ACC112 (cell line): ENCODE measurements at regions not wholly inside any gene's neighbourhood (a gene's known extent, or its start where the extent isn't known, plus 50 kb on each side); places are given as distances from the start of the nearest gene placed in this dataset.

Experiments
- H2AFZ ChIP-seq: fragments of 200-600 bp; sonication (generic); one replicate; pipeline ENCODE4 v1.6.0; 2017; ENCODE audit warnings: antibody characterized with exemption, low read length; ENCODE audit not compliant: unreplicated experiment
- H3K27ac ChIP-seq: fragments of 200-600 bp; sonication (generic); 2 replicates; pipeline ENCODE4 v1.5.1; 2014; ENCODE audit warnings: low read depth, mild to moderate bottlenecking, antibody characterized with exemption, low read length, moderate library complexity
- H3K27me3 ChIP-seq: fragments of 200-600 bp; sonication (generic); 2 replicates; pipeline ENCODE4 v1.6.1; 2014; ENCODE audit warnings: mild to moderate bottlenecking, antibody characterized with exemption, low read length, moderate library complexity, mixed read lengths; ENCODE audit not compliant: insufficient read depth
- H3K36me3 ChIP-seq: fragments of 200-600 bp; sonication (generic); 2 replicates; pipeline ENCODE4 v1.6.1; 2016; ENCODE audit warnings: mild to moderate bottlenecking, antibody characterized with exemption, low read length, moderate library complexity, mixed read lengths; ENCODE audit not compliant: insufficient read depth
- H3K4me1 ChIP-seq: fragments of 200-600 bp; sonication (generic); one replicate; pipeline ENCODE4 v1.6.1; 2016; ENCODE audit warnings: low read length, mixed read lengths; ENCODE audit not compliant: insufficient read depth, unreplicated experiment, control insufficient read depth
- H3K4me3 ChIP-seq: fragments of 200-600 bp; sonication (generic); 2 replicates; pipeline ENCODE4 v1.5.1; 2014; ENCODE audit warnings: mild to moderate bottlenecking, low read depth, low read length
- H3K79me2 ChIP-seq: fragments of 200-600 bp; sonication (generic); one replicate; pipeline ENCODE4 v1.6.0; 2016; ENCODE audit warnings: low read length; ENCODE audit not compliant: control insufficient read depth, unreplicated experiment, insufficient read depth

GRCh38 chr7:138238734-138239659, 162.7 kb downstream of the AKR1D1 start:
- Histone ChIP-seq H3K4me3 (no peak overlapping the region), H3K4me1 (no peaks in the 10 kb centered on the region), H3K27me3 (no peaks in the 10 kb centered on the region), H3K27ac (no peak overlapping the region), H2AFZ (no peak overlapping the region), H3K36me3 (no peaks in the 10 kb centered on the region), H3K79me2 (no peaks in the 10 kb centered on the region)

GRCh38 chr7:138243430-138243829, 167.2 kb downstream of the AKR1D1 start:
- H3K27ac ChIP-seq = no peak overlapping the region
- no peaks in the 10 kb centered on the region for H3K4me1 ChIP-seq
- no peak overlapping the region for H3K4me3 ChIP-seq

GRCh38 chr7:138243836-138244235, 167.6 kb downstream of the AKR1D1 start:
- H3K27ac ChIP-seq = no peak overlapping the region
- H3K36me3 ChIP-seq = no peaks in the 10 kb centered on the region
- no peaks in the 10 kb centered on the region for H3K4me1 ChIP-seq
- H3K27me3 ChIP-seq = no peaks in the 10 kb centered on the region
- no peak overlapping the region for H3K4me3 ChIP-seq
- H2AFZ ChIP-seq = no peak overlapping the region
- no peaks in the 10 kb centered on the region for H3K79me2 ChIP-seq

More at GRCh38 chr7:138243430-138243829, 167.2 kb downstream of the AKR1D1 start:
- Histone ChIP-seq H3K27me3 (no peaks in the 10 kb centered on the region), H3K36me3 (no peaks in the 10 kb centered on the region), H2AFZ (no peak overlapping the region), H3K79me2 (no peaks in the 10 kb centered on the region)

GRCh38 chr7:138244606-138245005, 168.3 kb downstream of the AKR1D1 start:
- H2AFZ ChIP-seq = no peak overlapping the region
- no peaks in the 10 kb centered on the region for H3K36me3 ChIP-seq
- H3K27ac ChIP-seq = no peak overlapping the region
- no peaks in the 10 kb centered on the region for H3K79me2 ChIP-seq
- H3K4me3 ChIP-seq = no peak overlapping the region
- H3K27me3 ChIP-seq = no peaks in the 10 kb centered on the region
- H3K4me1 ChIP-seq = no peaks in the 10 kb centered on the region

GRCh38 chr7:138245216-138245615, 169.0 kb downstream of the AKR1D1 start:
- no peak overlapping the region for H2AFZ ChIP-seq
- no peaks in the 10 kb centered on the region for H3K36me3 ChIP-seq
- H3K27me3 ChIP-seq = no peaks in the 10 kb centered on the region
- H3K79me2 ChIP-seq = no peaks in the 10 kb centered on the region
- no peak overlapping the region for H3K4me3 ChIP-seq
- no peak overlapping the region for H3K27ac ChIP-seq
- no peaks in the 10 kb centered on the region for H3K4me1 ChIP-seq

GRCh38 chr7:138245682-138246081, 169.4 kb downstream of the AKR1D1 start:
- no peak overlapping the region for H3K27ac ChIP-seq
- no peaks in the 10 kb centered on the region for H3K4me1 ChIP-seq
- no peak overlapping the region for H3K4me3 ChIP-seq
- no peaks in the 10 kb centered on the region for H3K36me3 ChIP-seq
- H2AFZ ChIP-seq = no peak overlapping the region
- H3K79me2 ChIP-seq = no peaks in the 10 kb centered on the region
- H3K27me3 ChIP-seq = no peaks in the 10 kb centered on the region

GRCh38 chr7:138246428-138246827, 170.2 kb downstream of the AKR1D1 start:
- no peak overlapping the region for H3K27ac ChIP-seq

GRCh38 chr7:138247081-138247480, 170.8 kb downstream of the AKR1D1 start:
- Histone ChIP-seq H2AFZ (no peak overlapping the region), H3K36me3 (no peaks in the 10 kb centered on the region), H3K4me1 (no peaks in the 10 kb centered on the region), H3K79me2 (no peaks in the 10 kb centered on the region), H3K27me3 (no peaks in the 10 kb centered on the region), H3K27ac (no peak overlapping the region), H3K4me3 (no peak overlapping the region)

More at GRCh38 chr7:138246428-138246827, 170.2 kb downstream of the AKR1D1 start:
- Histone ChIP-seq H2AFZ (no peak overlapping the region), H3K27me3 (no peaks in the 10 kb centered on the region), H3K4me3 (no peak overlapping the region), H3K4me1 (no peaks in the 10 kb centered on the region), H3K79me2 (no peaks in the 10 kb centered on the region), H3K36me3 (no peaks in the 10 kb centered on the region)

GRCh38 chr7:138247568-138248333, 171.5 kb downstream of the AKR1D1 start:
- H3K36me3 ChIP-seq = no peaks in the 10 kb centered on the region
- no peaks in the 10 kb centered on the region for H3K27me3 ChIP-seq
- H3K4me1 ChIP-seq = no peaks in the 10 kb centered on the region
- no peak overlapping the region; the same call in 1 of the 2 replicates for H3K27ac ChIP-seq
- H2AFZ ChIP-seq = no peak overlapping the region
- H3K4me3 ChIP-seq = no peak overlapping the region
- no peaks in the 10 kb centered on the region for H3K79me2 ChIP-seq

GRCh38 chr7:138248609-138249008, 172.3 kb downstream of the AKR1D1 start:
- H3K27me3 ChIP-seq = no peaks in the 10 kb centered on the region
- no peak overlapping the region for H3K27ac ChIP-seq
- no peaks in the 10 kb centered on the region for H3K4me1 ChIP-seq
- no peaks in the 10 kb centered on the region for H3K36me3 ChIP-seq
- no peaks in the 10 kb centered on the region for H3K79me2 ChIP-seq
- H3K4me3 ChIP-seq = no peak overlapping the region
- no peak overlapping the region for H2AFZ ChIP-seq
